ENCODE measurements at regions not wholly inside any gene's neighbourhood (a gene's known extent, or its start where the extent isn't known, plus 50 kb on each side); places are given as distances from the start of the nearest gene placed in this dataset.
A peak's percentile ranks its signal among the peaks of the same experiment; 100 is the strongest.

- Histone ChIP-seq H3K27ac (no peak overlapping the region), H3K4me3 (no peak overlapping the region), H3K9me3 (no peaks in the 10 kb centered on the region), H3K36me3 (no peaks in the 10 kb centered on the region), H3K27me3 (no peaks in the 10 kb centered on the region), H3K4me1 (no peaks in the 10 kb centered on the region)
- no peak for DNase-seq
- no peak for TF ChIP-seq POLR2A (IDR thresholded peaks at IDR 0.05)
- TF ChIP-seq, protein P1, sequence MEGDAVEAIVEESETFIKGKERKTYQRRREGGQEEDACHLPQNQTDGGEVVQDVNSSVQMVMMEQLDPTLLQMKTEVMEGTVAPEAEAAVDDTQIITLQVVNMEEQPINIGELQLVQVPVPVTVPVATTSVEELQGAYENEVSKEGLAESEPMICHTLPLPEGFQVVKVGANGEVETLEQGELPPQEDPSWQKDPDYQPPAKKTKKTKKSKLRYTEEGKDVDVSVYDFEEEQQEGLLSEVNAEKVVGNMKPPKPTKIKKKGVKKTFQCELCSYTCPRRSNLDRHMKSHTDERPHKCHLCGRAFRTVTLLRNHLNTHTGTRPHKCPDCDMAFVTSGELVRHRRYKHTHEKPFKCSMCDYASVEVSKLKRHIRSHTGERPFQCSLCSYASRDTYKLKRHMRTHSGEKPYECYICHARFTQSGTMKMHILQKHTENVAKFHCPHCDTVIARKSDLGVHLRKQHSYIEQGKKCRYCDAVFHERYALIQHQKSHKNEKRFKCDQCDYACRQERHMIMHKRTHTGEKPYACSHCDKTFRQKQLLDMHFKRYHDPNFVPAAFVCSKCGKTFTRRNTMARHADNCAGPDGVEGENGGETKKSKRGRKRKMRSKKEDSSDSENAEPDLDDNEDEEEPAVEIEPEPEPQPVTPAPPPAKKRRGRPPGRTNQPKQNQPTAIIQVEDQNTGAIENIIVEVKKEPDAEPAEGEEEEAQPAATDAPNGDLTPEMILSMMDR (IDR thresholded peaks at IDR 0.05): no peak
Measured at GRCh38 chr11:122209619-122210366, 93.8 kb upstream of the BLID start.

GRCh38 chr11:122207921-122208764, 92.1 kb upstream of the BLID start:
- Histone ChIP-seq H3K9me3 (no peaks in the 10 kb centered on the region), H3K27ac (peak overlapping the region in 1 of 4 donors; percentile 31), H3K36me3 (no peaks in the 10 kb centered on the region), H3K27me3 (no peaks in the 10 kb centered on the region), H3K4me1 (no peaks in the 10 kb centered on the region), H3K4me3 (no peak overlapping the region)
- no peak for DNase-seq
- TF ChIP-seq, protein P1 (IDR thresholded peaks at IDR 0.05): no peak
- no peak for TF ChIP-seq POLR2A (IDR thresholded peaks at IDR 0.05)

- no peaks in the 10 kb centered on the region for H3K9me3 ChIP-seq
- no peaks in the 10 kb centered on the region for H3K4me1 ChIP-seq
- peak overlapping the region in 1 of 4 donors; percentile 19 for H3K27ac ChIP-seq
- TF ChIP-seq, protein P1 (IDR thresholded peaks at IDR 0.05): no peak
- no peak for TF ChIP-seq POLR2A (IDR thresholded peaks at IDR 0.05)
- H3K4me3 ChIP-seq: no peak overlapping the region
- H3K36me3 ChIP-seq: no peaks in the 10 kb centered on the region
- H3K27me3 ChIP-seq: no peaks in the 10 kb centered on the region
- no peak for DNase-seq
Measured at GRCh38 chr11:122207505-122207904, 91.5 kb upstream of the BLID start.

- DNase-seq: no peak
- Histone ChIP-seq H3K27ac (no peak overlapping the region), H3K9me3 (no peaks in the 10 kb centered on the region), H3K36me3 (no peaks in the 10 kb centered on the region), H3K4me3 (no peak overlapping the region), H3K4me1 (no peaks in the 10 kb centered on the region), H3K27me3 (no peaks in the 10 kb centered on the region)
- TF ChIP-seq POLR2A (IDR thresholded peaks at IDR 0.05): no peak
- TF ChIP-seq, protein P1 (IDR thresholded peaks at IDR 0.05): no peak
Measured at GRCh38 chr11:122205036-122205435, 89.0 kb upstream of the BLID start.

DNA sequence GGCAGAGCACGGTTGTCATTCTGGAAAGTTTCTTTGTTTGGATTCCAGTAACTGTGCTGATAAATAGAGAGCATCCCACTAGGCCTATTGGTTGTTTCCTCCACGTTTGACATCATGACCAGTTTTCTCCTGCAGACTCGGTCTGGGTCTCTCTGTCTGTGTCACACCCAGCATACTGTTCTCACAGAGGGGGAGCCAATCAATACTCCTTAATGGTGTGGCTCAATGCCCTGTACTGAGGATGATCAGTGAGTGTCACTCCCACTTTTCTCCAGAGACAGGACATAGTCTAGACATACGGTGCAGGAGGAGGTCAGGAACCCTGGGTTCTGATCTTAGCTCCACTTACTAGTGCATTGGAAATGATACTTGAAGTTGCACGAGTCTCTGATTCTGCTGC, 88.2 kb upstream of the BLID start:
- TF ChIP-seq POLR2A (IDR thresholded peaks at IDR 0.05): no peak
- TF ChIP-seq, protein P1 (IDR thresholded peaks at IDR 0.05): no peak
- Histone ChIP-seq H3K4me1 (no peaks in the 10 kb centered on the region), H3K27ac (no peak overlapping the region), H3K27me3 (no peaks in the 10 kb centered on the region), H3K4me3 (no peak overlapping the region), H3K9me3 (no peaks in the 10 kb centered on the region), H3K36me3 (no peaks in the 10 kb centered on the region)
- no peak for DNase-seq
